Erythroblast (primary cell): ENCODE measurements at regions not wholly inside any gene's neighbourhood (a gene's known extent, or its start where the extent isn't known, plus 50 kb on each side); places are given as distances from the start of the nearest gene placed in this dataset.

Experiments
- GATA1 ChIP-seq: IDR thresholded peaks from 2 replicates; pipeline ENCODE4 v1.6.1; 2011; ENCODE audit warnings: low read depth, mild to moderate bottlenecking, control low read depth, low read length, moderate library complexity
- POLR2A ChIP-seq: IDR thresholded peaks from 2 replicates; pipeline ENCODE4 v1.6.1; 2011; ENCODE audit warnings: mild to moderate bottlenecking, low read length

DNA sequence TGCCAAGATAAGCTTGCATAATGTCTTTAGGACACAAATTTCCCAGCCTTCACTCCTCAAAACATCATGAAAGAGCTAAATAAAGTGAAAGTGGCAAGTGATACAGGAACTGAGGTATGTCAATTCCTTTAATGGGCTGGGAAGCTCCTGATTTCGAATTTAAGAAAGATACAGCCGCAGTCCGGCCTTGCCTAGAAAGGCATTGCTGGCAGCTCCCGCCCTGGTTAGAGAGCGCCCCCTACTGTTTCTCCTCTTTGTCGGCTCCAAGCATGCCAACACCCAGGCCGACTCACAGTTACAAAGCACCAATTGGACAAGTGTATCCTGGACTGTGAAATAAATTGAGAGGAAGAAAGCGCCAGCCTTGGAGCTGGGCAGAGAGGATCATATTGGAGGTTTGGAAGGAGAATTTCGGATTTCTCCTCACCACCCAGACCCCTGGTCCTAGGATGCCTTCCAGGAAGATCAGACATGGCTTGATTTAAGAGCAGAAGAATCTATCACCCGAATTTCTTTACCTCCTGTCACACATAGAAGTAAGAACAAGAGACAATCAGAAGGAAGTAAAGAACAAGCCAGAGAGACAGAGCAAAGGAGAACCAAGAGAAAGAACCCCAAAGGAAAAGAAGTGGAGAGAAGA is 84.0 kb downstream of the FAM76B start:
- TF ChIP-seq POLR2A, result no peak
- TF ChIP-seq GATA1, result no peak
